Endothelial cell of umbilical vein (primary cell): ENCODE measurements at regions not wholly inside any gene's neighbourhood (a gene's known extent, or its start where the extent isn't known, plus 50 kb on each side); places are given as distances from the start of the nearest gene placed in this dataset.

Experiments
- BruUV-seq: library from RNA; stranded (reverse); fragments of 400-500 nt; replicated peaks from 2 replicates; lab custom pipeline; 2021; lab: Mats Ljungman, UMichigan
- CTCF ChIA-PET: fragments of 300-600, 350-600 bp; sonication (Branson Sonifier 250); formaldehyde crosslinking; loops from one replicate; lab custom pipeline; 2021; ENCODE audit warnings: antibody characterized with exemption, inconsistent platforms; lab: Charles Lee
- POLR2A ChIA-PET: fragments of 300-600, 350-600 bp; sonication (Branson Sonifier 250); formaldehyde crosslinking; loops from one replicate; lab custom pipeline; 2021; ENCODE audit warnings: antibody characterized with exemption, inconsistent platforms; lab: Charles Lee
- DNase-seq: peaks from one replicate; pipeline ENCODE4 v3.0.0-alpha.2; 2011; ENCODE audit warnings: low read depth, low spot score
- FAIRE-seq: peaks from 2 replicates; lab custom pipeline; 2011; peaks lifted over from hg19 to GRCh38; lab: Jason Lieb, UNC
- H2AFZ ChIP-seq: 2 replicates; pipeline ENCODE4 v1.6.0; 2012; ENCODE audit warnings: low read depth, low read length, control low read depth, inconsistent platforms
- H3K27ac ChIP-seq: 2 replicates; pipeline ENCODE4 v1.5.1; 2011; ENCODE audit warnings: low read depth, mild to moderate bottlenecking, control low read depth, low read length, moderate library complexity; ENCODE audit not compliant: insufficient read depth
- H3K27me3 ChIP-seq, 2 experiments: 2 replicates each; pipeline versions ENCODE4 v1.6.0 to v1.6.1; 2011; ENCODE audit warnings: low read length in 2 of 2, mixed read lengths in 1 of 2; ENCODE audit not compliant: control insufficient read depth in 2 of 2, insufficient read depth in 2 of 2
- H3K36me3 ChIP-seq, 2 experiments: 2 replicates in 1 of 2; 3 replicates in 1 of 2; pipeline ENCODE4 v1.5.1; 2011; ENCODE audit warnings: low read length in 2 of 2, mild to moderate bottlenecking in 1 of 2, moderate library complexity in 1 of 2; ENCODE audit not compliant: control insufficient read depth in 2 of 2, insufficient read depth in 2 of 2; ENCODE audit errors: extremely low read depth in 1 of 2
- H3K4me1 ChIP-seq: 3 replicates; pipeline ENCODE4 v1.5.1; 2011; ENCODE audit warnings: mild to moderate bottlenecking, low read length; ENCODE audit not compliant: control insufficient read depth, insufficient read depth; ENCODE audit errors: extremely low read depth
- H3K4me2 ChIP-seq: 2 replicates; pipeline ENCODE4 v1.6.1; 2011; ENCODE audit warnings: low read length, control low read depth, mixed read lengths; ENCODE audit not compliant: insufficient read depth
- H3K4me3 ChIP-seq, 3 experiments: fragments of 200-600 bp in 1 of 3; sonication (generic), shearing (Covaris generic) in 1 of 3; replicated peaks in 1 of 3; 2 replicates each; pipeline ENCODE4 v1.5.1; 2011 to 2016; ENCODE audit warnings: control low read depth in 3 of 3, low read length in 3 of 3, mild to moderate bottlenecking in 2 of 3, inconsistent platforms in 1 of 3, low read depth in 1 of 3, moderate library complexity in 1 of 3; ENCODE audit not compliant: insufficient read depth in 1 of 3
- H3K79me2 ChIP-seq: 2 replicates; pipeline ENCODE4 v1.6.0; 2012; ENCODE audit warnings: low read length, inconsistent platforms; ENCODE audit not compliant: control insufficient read depth, insufficient read depth
- H3K9ac ChIP-seq: replicated peaks from 2 replicates; pipeline ENCODE3; 2011; ENCODE audit warnings: low read length, control low read depth; ENCODE audit not compliant: insufficient read depth; ENCODE audit errors: extremely low read depth
- H3K9me1 ChIP-seq: replicated peaks from 3 replicates; pipeline ENCODE4 v1.6.0; 2011; ENCODE audit warnings: mild to moderate bottlenecking, low read length; ENCODE audit not compliant: control insufficient read depth, insufficient read depth; ENCODE audit errors: extremely low read depth
- H3K9me3 ChIP-seq: replicated peaks from 2 replicates; pipeline ENCODE4 v1.5.1; 2012; ENCODE audit warnings: low read length, inconsistent platforms; ENCODE audit not compliant: control insufficient read depth, insufficient read depth
- H4K20me1 ChIP-seq: replicated peaks from 2 replicates; pipeline ENCODE3; 2011; ENCODE audit warnings: mild to moderate bottlenecking, low read length; ENCODE audit not compliant: control insufficient read depth, insufficient read depth; ENCODE audit errors: extremely low read depth
- EZH2 ChIP-seq: IDR thresholded peaks from 2 replicates; pipeline ENCODE4 v1.6.1; 2012; ENCODE audit warnings: borderline replicate concordance, low read depth, mild to moderate bottlenecking, moderate library complexity, low read length, inconsistent platforms; ENCODE audit not compliant: severe bottlenecking
- FOS ChIP-seq: IDR thresholded peaks from 2 replicates; pipeline ENCODE4 v1.6.1; 2011; ENCODE audit warnings: mild to moderate bottlenecking, low read length, moderate library complexity, borderline replicate concordance; ENCODE audit not compliant: insufficient read depth
- GATA2 ChIP-seq: IDR thresholded peaks from 2 replicates; pipeline ENCODE4 v1.7.0; 2011; ENCODE audit warnings: low read depth, mild to moderate bottlenecking, moderate library complexity, mixed read lengths, low read length; ENCODE audit not compliant: insufficient read length, insufficient read depth
- JUN ChIP-seq: IDR thresholded peaks from 2 replicates; pipeline ENCODE4 v1.6.1; 2011; ENCODE audit warnings: borderline replicate concordance, low read depth; ENCODE audit not compliant: insufficient read length, insufficient read depth
- MYC ChIP-seq: IDR thresholded peaks from one replicate; pipeline ENCODE4 v1.6.1; 2011; ENCODE audit warnings: mild to moderate bottlenecking, low read depth, low read length
- POLR2A ChIP-seq: IDR thresholded peaks from 2 replicates; pipeline ENCODE4 v1.6.1; 2012; ENCODE audit warnings: low read depth, mild to moderate bottlenecking, control low read depth, low read length
- POLR2AphosphoS5 ChIP-seq: IDR thresholded peaks from 2 replicates; pipeline ENCODE4 v1.6.1; 2012; ENCODE audit warnings: low read depth, mild to moderate bottlenecking, control low read depth, low read length, moderate library complexity; ENCODE audit not compliant: insufficient read depth
- dilution Hi-C: fragments of 300-500 bp; cut with MboI; formaldehyde crosslinking; loops from one replicate; pipeline ENCODE4 v1.15.0; 2019; ENCODE audit warnings: low sequenced_read_pairs; ENCODE audit not compliant: extremely low pct_ligation_motif_present
- intact Hi-C: fragments of 100-400 bp; cut with micrococcal nuclease; formaldehyde crosslinking; loops from one replicate; pipeline ENCODE4 v1.10.0; 2022
- TF ChIP-seq, protein P1 (sequence below): IDR thresholded peaks from 2 replicates; pipeline ENCODE4 v1.6.1; 2011; ENCODE audit not compliant: insufficient read depth, insufficient read length
- TF ChIP-seq, protein P2 (sequence below), 2 donors: IDR thresholded peaks; 1 replicate in 1 of 2; 2 replicates in 1 of 2; pipeline ENCODE4 v1.5.1; 2011; ENCODE audit warnings: low read length in 2 of 2, mild to moderate bottlenecking in 2 of 2, moderate library complexity in 2 of 2, control low read depth in 1 of 2, inconsistent platforms in 1 of 2, low read depth in 1 of 2; ENCODE audit not compliant: insufficient read depth in 1 of 2; ENCODE audit errors: extremely low read depth in 1 of 2

DNA sequence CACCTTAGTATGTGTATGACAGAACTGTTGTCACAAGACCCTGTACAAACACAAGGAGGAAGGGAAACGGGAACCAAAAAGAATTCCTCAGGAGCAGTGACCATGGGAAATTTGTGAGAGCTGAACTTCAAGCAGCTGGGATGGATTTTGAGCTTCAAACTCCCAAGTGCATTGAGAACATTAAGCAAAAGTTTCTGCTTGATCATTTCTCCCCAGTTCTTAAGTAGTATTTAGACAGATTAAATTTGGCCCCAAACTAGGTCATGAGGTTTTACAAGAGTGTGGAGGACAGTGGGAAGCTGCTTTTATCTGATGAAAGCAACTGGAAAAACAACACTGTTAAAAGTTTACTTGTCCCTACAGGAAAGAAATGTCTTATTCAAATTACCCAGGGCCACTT lies 206.0 kb upstream of the DCN start:
- no peaks in the 10 kb centered on the region for H3K9me1 ChIP-seq
- TF ChIP-seq JUN = no peak
- no peak for TF ChIP-seq POLR2AphosphoS5
- TF ChIP-seq FOS = no peak
- no peak for TF ChIP-seq EZH2
- TF ChIP-seq, protein P1, sequence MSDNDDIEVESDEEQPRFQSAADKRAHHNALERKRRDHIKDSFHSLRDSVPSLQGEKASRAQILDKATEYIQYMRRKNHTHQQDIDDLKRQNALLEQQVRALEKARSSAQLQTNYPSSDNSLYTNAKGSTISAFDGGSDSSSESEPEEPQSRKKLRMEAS = no peak
- TF ChIP-seq, protein P2, sequence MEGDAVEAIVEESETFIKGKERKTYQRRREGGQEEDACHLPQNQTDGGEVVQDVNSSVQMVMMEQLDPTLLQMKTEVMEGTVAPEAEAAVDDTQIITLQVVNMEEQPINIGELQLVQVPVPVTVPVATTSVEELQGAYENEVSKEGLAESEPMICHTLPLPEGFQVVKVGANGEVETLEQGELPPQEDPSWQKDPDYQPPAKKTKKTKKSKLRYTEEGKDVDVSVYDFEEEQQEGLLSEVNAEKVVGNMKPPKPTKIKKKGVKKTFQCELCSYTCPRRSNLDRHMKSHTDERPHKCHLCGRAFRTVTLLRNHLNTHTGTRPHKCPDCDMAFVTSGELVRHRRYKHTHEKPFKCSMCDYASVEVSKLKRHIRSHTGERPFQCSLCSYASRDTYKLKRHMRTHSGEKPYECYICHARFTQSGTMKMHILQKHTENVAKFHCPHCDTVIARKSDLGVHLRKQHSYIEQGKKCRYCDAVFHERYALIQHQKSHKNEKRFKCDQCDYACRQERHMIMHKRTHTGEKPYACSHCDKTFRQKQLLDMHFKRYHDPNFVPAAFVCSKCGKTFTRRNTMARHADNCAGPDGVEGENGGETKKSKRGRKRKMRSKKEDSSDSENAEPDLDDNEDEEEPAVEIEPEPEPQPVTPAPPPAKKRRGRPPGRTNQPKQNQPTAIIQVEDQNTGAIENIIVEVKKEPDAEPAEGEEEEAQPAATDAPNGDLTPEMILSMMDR (IDR thresholded peaks at IDR 0.05; ENCODE audit: extremely low read depth in 1 of 2, insufficient read depth in 1 of 2, low read depth in 1 of 2, low read length in 2 of 2) = no peak
- no peak for TF ChIP-seq MYC
- TF ChIP-seq POLR2A = no peak
- TF ChIP-seq GATA2 = no peak
- peak; percentile 18 for DNase-seq
- dilution Hi-C loops (no loop called here), intact Hi-C loops (no loop called here)
- H3K4me2 ChIP-seq = no peak overlapping the region
- no peak overlapping the region for H2AFZ ChIP-seq
- ChIA-PET POLR2A (no interaction called here), CTCF (interaction anchor here (1.3 kb wide), 1 partner anchor 11 kb away, joined by 6 read pairs; no protein-coding TSS in a partner anchor)
- H3K9ac ChIP-seq = no peak overlapping the region
- no peak for FAIRE-seq
- no TSS peak for BruUV-seq
- H3K9me3 ChIP-seq = no peaks in the 10 kb centered on the region
- no peaks in the 10 kb centered on the region for H3K27me3 ChIP-seq
- H3K27ac ChIP-seq = no peak overlapping the region
- no peaks in the 10 kb centered on the region for H4K20me1 ChIP-seq
- H3K4me1 ChIP-seq = no peaks in the 10 kb centered on the region
- H3K36me3 ChIP-seq = no peaks in the 10 kb centered on the region
- no peaks in the 10 kb centered on the region for H3K79me2 ChIP-seq
- no peak overlapping the region for H3K4me3 ChIP-seq
